ENCODE measurements at regions not wholly inside any gene's neighbourhood (a gene's known extent, or its start where the extent isn't known, plus 50 kb on each side); places are given as distances from the start of the nearest gene placed in this dataset.
"Not testable (repeated sequence)": the region's sequence is repeated elsewhere in the genome, so short reads cannot be mapped to it uniquely, and the experiment has no call there.

GRCh38 chr2:129188451-129188850 lies 791.0 kb upstream of the RAB6C start:
- no peaks in the 10 kb centered on the region for H3K9me3 ChIP-seq (ENCODE audit: low read length)
- peaks cover 5% of the 10 kb centered on the region for H3K4me1 ChIP-seq (ENCODE audit: insufficient read depth, low read length)
- H3K27me3 ChIP-seq (ENCODE audit: insufficient read depth, low read length): no peaks in the 10 kb centered on the region
- H2AFZ ChIP-seq (ENCODE audit: low read depth, low read length): no peak overlapping the region
- H3K4me3 ChIP-seq (ENCODE audit: low read length): no peak overlapping the region
- no peaks in the 10 kb centered on the region for H3K36me3 ChIP-seq (ENCODE audit: insufficient read depth, low read length)

GRCh38 chr2:129189617-129190319 lies 789.7 kb upstream of the RAB6C start:
- peaks cover 5% of the 10 kb centered on the region for H3K4me1 ChIP-seq (ENCODE audit: insufficient read depth, low read length)
- H3K36me3 ChIP-seq (ENCODE audit: insufficient read depth, low read length): no peaks in the 10 kb centered on the region
- H2AFZ ChIP-seq (ENCODE audit: low read depth, low read length): no peak overlapping the region
- no peak overlapping the region for H3K4me3 ChIP-seq (ENCODE audit: low read length)
- no peaks in the 10 kb centered on the region for H3K9me3 ChIP-seq (ENCODE audit: low read length)
- no peaks in the 10 kb centered on the region for H3K27me3 ChIP-seq (ENCODE audit: insufficient read depth, low read length)

- Histone ChIP-seq H2AFZ (ENCODE audit: low read depth, low read length) (no peak overlapping the region), H3K36me3 (ENCODE audit: insufficient read depth, low read length) (no peaks in the 10 kb centered on the region), H3K4me3 (ENCODE audit: low read length) (no peak overlapping the region), H3K9me3 (ENCODE audit: low read length) (no peaks in the 10 kb centered on the region), H3K4me1 (ENCODE audit: insufficient read depth, low read length) (peaks cover 5% of the 10 kb centered on the region), H3K27me3 (ENCODE audit: insufficient read depth, low read length) (no peaks in the 10 kb centered on the region)
Observed at GRCh38 chr2:129190494-129190893, 789.0 kb upstream of the RAB6C start.

GRCh38 chr2:129191530-129191929 lies 787.9 kb upstream of the RAB6C start:
- no peaks in the 10 kb centered on the region for H3K27me3 ChIP-seq (ENCODE audit: insufficient read depth, low read length)
- H3K4me1 ChIP-seq (ENCODE audit: insufficient read depth, low read length): peaks cover 5% of the 10 kb centered on the region
- no peaks in the 10 kb centered on the region for H3K9me3 ChIP-seq (ENCODE audit: low read length)
- no peak overlapping the region for H3K4me3 ChIP-seq (ENCODE audit: low read length)
- H3K36me3 ChIP-seq (ENCODE audit: insufficient read depth, low read length): no peaks in the 10 kb centered on the region
- no peak overlapping the region for H2AFZ ChIP-seq (ENCODE audit: low read depth, low read length)

- no peaks in the 10 kb centered on the region for H3K27me3 ChIP-seq (ENCODE audit: insufficient read depth, low read length)
- peaks cover 3% of the 10 kb centered on the region for H3K4me1 ChIP-seq (ENCODE audit: insufficient read depth, low read length)
- H2AFZ ChIP-seq (ENCODE audit: low read depth, low read length): no peak overlapping the region
- no peaks in the 10 kb centered on the region for H3K36me3 ChIP-seq (ENCODE audit: insufficient read depth, low read length)
- no peaks in the 10 kb centered on the region for H3K9me3 ChIP-seq (ENCODE audit: low read length)
- H3K4me3 ChIP-seq (ENCODE audit: low read length): no peak overlapping the region
Observed at GRCh38 chr2:129192117-129192516, 787.3 kb upstream of the RAB6C start.

GRCh38 chr2:129192841-129193253 lies 786.6 kb upstream of the RAB6C start:
- Histone ChIP-seq H3K36me3 (ENCODE audit: insufficient read depth, low read length) (no peaks in the 10 kb centered on the region), H3K4me1 (ENCODE audit: insufficient read depth, low read length) (no peaks in the 10 kb centered on the region), H3K4me3 (ENCODE audit: low read length) (no peak overlapping the region), H2AFZ (ENCODE audit: low read depth, low read length) (no peak overlapping the region), H3K27me3 (ENCODE audit: insufficient read depth, low read length) (no peaks in the 10 kb centered on the region), H3K9me3 (ENCODE audit: low read length) (no peaks in the 10 kb centered on the region)

- no peak overlapping the region for H2AFZ ChIP-seq (ENCODE audit: low read depth, low read length)
Observed at GRCh38 chr2:129193961-129194360, 785.5 kb upstream of the RAB6C start.

GRCh38 chr2:129199501-129199900 lies 780.0 kb upstream of the RAB6C start:
- H3K9me3 ChIP-seq (ENCODE audit: low read length): no peaks in the 10 kb centered on the region
- no peaks in the 10 kb centered on the region for H3K36me3 ChIP-seq (ENCODE audit: insufficient read depth, low read length)
- H3K4me1 ChIP-seq (ENCODE audit: insufficient read depth, low read length): no peaks in the 10 kb centered on the region
- H2AFZ ChIP-seq (ENCODE audit: low read depth, low read length): no peak overlapping the region
- no peaks in the 10 kb centered on the region for H3K27me3 ChIP-seq (ENCODE audit: insufficient read depth, low read length)
- no peak overlapping the region for H3K4me3 ChIP-seq (ENCODE audit: low read length)

More at GRCh38 chr2:129193961-129194360, 785.5 kb upstream of the RAB6C start:
- Histone ChIP-seq H3K9me3 (ENCODE audit: low read length) (no peaks in the 10 kb centered on the region), H3K4me1 (ENCODE audit: insufficient read depth, low read length) (no peaks in the 10 kb centered on the region), H3K4me3 (ENCODE audit: low read length) (no peak overlapping the region), H3K27me3 (ENCODE audit: insufficient read depth, low read length) (no peaks in the 10 kb centered on the region), H3K36me3 (ENCODE audit: insufficient read depth, low read length) (no peaks in the 10 kb centered on the region)

- Histone ChIP-seq H3K4me3 (ENCODE audit: low read length) (no peak overlapping the region), H3K36me3 (ENCODE audit: insufficient read depth, low read length) (no peaks in the 10 kb centered on the region), H2AFZ (ENCODE audit: low read depth, low read length) (no peak overlapping the region)
Observed at GRCh38 chr2:129201696-129202095, 777.8 kb upstream of the RAB6C start.

GRCh38 chr2:129203331-129203730 lies 776.1 kb upstream of the RAB6C start:
- no peaks in the 10 kb centered on the region for H3K36me3 ChIP-seq (ENCODE audit: insufficient read depth, low read length)
- no peak overlapping the region for H2AFZ ChIP-seq (ENCODE audit: low read depth, low read length)
- no peaks in the 10 kb centered on the region for H3K4me1 ChIP-seq (ENCODE audit: insufficient read depth, low read length)
- no peaks in the 10 kb centered on the region for H3K9me3 ChIP-seq (ENCODE audit: low read length)
- H3K4me3 ChIP-seq (ENCODE audit: low read length): no peak overlapping the region
- no peaks in the 10 kb centered on the region for H3K27me3 ChIP-seq (ENCODE audit: insufficient read depth, low read length)

More at GRCh38 chr2:129201696-129202095, 777.8 kb upstream of the RAB6C start:
- Histone ChIP-seq H3K27me3 (ENCODE audit: insufficient read depth, low read length) (no peaks in the 10 kb centered on the region), H3K9me3 (ENCODE audit: low read length) (no peaks in the 10 kb centered on the region), H3K4me1 (ENCODE audit: insufficient read depth, low read length) (no peaks in the 10 kb centered on the region)

GRCh38 chr2:129204581-129204980 lies 774.9 kb upstream of the RAB6C start:
- H3K27me3 ChIP-seq (ENCODE audit: insufficient read depth, low read length); H3K4me3 ChIP-seq (ENCODE audit: low read length); H2AFZ ChIP-seq (ENCODE audit: low read depth, low read length); H3K9me3 ChIP-seq (ENCODE audit: low read length); H3K36me3 ChIP-seq (ENCODE audit: insufficient read depth, low read length); H3K4me1 ChIP-seq (ENCODE audit: insufficient read depth, low read length): not testable (repeated sequence)

GRCh38 chr2:129205176-129205575 lies 774.3 kb upstream of the RAB6C start:
- no peak overlapping the region for H3K4me3 ChIP-seq (ENCODE audit: low read length)
- no peaks in the 10 kb centered on the region for H3K9me3 ChIP-seq (ENCODE audit: low read length)
- no peaks in the 10 kb centered on the region for H3K4me1 ChIP-seq (ENCODE audit: insufficient read depth, low read length)
- no peaks in the 10 kb centered on the region for H3K27me3 ChIP-seq (ENCODE audit: insufficient read depth, low read length)
- H2AFZ ChIP-seq (ENCODE audit: low read depth, low read length): no peak overlapping the region
- H3K36me3 ChIP-seq (ENCODE audit: insufficient read depth, low read length): no peaks in the 10 kb centered on the region

GRCh38 chr2:129205766-129206165 lies 773.7 kb upstream of the RAB6C start:
- no peaks in the 10 kb centered on the region for H3K36me3 ChIP-seq (ENCODE audit: insufficient read depth, low read length)

More at GRCh38 chr2:129205766-129206165, 773.7 kb upstream of the RAB6C start:
- Histone ChIP-seq H3K4me1 (ENCODE audit: insufficient read depth, low read length) (no peaks in the 10 kb centered on the region), H3K4me3 (ENCODE audit: low read length) (no peak overlapping the region), H3K27me3 (ENCODE audit: insufficient read depth, low read length) (no peaks in the 10 kb centered on the region), H2AFZ (ENCODE audit: low read depth, low read length) (no peak overlapping the region), H3K9me3 (ENCODE audit: low read length) (no peaks in the 10 kb centered on the region)
